ENCODE measurements at regions not wholly inside any gene's neighbourhood (a gene's known extent, or its start where the extent isn't known, plus 50 kb on each side); places are given as distances from the start of the nearest gene placed in this dataset.

DNA sequence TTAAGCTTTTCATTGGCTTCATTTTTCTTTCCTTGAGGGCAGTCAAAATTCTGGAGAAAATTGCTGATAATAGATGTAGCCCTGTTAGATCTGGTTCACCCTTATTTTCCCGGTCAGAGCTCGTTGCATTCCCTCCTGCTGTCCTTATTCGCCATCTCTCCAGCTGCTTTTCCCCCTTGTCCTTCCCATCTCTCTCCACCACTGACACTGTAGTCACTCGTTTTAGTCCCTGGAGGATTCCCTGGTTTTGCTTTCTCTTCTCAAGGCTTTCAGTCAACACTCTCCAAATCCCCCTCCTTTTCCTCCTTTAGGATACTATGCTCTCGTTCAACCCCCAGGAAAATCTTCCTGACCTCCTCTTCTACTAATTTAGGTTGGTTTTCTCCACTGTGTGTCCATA, 83.1 kb downstream of the C21orf91 start:
- H3K36me3 Mint-ChIP-seq (ENCODE audit: low read depth): no peaks in the 10 kb centered on the region; the same call in 1 of the 3 replicates
- DNase-seq (ENCODE audit: low spot score) (no peak), ATAC-seq (no peak)
- H3K9me3 Mint-ChIP-seq: no peaks in the 10 kb centered on the region
- no peak overlapping the region for H3K4me3 Mint-ChIP-seq
- Histone ChIP-seq H3K9me2 (ENCODE audit: insufficient read depth) (no peaks in the 10 kb centered on the region), H3K79me2 (replicated peaks; ENCODE audit: insufficient read depth) (no peaks in the 10 kb centered on the region), H3F3A (replicated peaks; ENCODE audit: low read depth) (no peaks in the 10 kb centered on the region), H2AFZ (no peak overlapping the region; the same call in 1 of the 2 replicates), H3K4me1 (ENCODE audit: insufficient read depth) (no peaks in the 10 kb centered on the region), H3K4me2 (no peak overlapping the region), H3K4me3 (no peak overlapping the region), H3K27me3 (ENCODE audit: insufficient read depth) (no peaks in the 10 kb centered on the region), H3K27ac (ENCODE audit: low read depth) (no peak overlapping the region), H3K36me3 (ENCODE audit: insufficient read depth) (no peaks in the 10 kb centered on the region), H4K20me1 (replicated peaks; ENCODE audit: insufficient read depth) (no peaks in the 10 kb centered on the region)
- no peak for TF ChIP-seq JUNB (IDR thresholded peaks at IDR 0.05; ENCODE audit: unreplicated experiment)
- TF ChIP-seq, protein P1, sequence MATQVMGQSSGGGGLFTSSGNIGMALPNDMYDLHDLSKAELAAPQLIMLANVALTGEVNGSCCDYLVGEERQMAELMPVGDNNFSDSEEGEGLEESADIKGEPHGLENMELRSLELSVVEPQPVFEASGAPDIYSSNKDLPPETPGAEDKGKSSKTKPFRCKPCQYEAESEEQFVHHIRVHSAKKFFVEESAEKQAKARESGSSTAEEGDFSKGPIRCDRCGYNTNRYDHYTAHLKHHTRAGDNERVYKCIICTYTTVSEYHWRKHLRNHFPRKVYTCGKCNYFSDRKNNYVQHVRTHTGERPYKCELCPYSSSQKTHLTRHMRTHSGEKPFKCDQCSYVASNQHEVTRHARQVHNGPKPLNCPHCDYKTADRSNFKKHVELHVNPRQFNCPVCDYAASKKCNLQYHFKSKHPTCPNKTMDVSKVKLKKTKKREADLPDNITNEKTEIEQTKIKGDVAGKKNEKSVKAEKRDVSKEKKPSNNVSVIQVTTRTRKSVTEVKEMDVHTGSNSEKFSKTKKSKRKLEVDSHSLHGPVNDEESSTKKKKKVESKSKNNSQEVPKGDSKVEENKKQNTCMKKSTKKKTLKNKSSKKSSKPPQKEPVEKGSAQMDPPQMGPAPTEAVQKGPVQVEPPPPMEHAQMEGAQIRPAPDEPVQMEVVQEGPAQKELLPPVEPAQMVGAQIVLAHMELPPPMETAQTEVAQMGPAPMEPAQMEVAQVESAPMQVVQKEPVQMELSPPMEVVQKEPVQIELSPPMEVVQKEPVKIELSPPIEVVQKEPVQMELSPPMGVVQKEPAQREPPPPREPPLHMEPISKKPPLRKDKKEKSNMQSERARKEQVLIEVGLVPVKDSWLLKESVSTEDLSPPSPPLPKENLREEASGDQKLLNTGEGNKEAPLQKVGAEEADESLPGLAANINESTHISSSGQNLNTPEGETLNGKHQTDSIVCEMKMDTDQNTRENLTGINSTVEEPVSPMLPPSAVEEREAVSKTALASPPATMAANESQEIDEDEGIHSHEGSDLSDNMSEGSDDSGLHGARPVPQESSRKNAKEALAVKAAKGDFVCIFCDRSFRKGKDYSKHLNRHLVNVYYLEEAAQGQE (IDR thresholded peaks at IDR 0.05; ENCODE audit: unreplicated experiment): no peak
- H3K27ac Mint-ChIP-seq: no peak overlapping the region
- no peaks in the 10 kb centered on the region for H3K27me3 Mint-ChIP-seq (ENCODE audit: insufficient read depth, low read depth, poor library complexity)
- no peaks in the 10 kb centered on the region for H3K4me1 Mint-ChIP-seq

DNA sequence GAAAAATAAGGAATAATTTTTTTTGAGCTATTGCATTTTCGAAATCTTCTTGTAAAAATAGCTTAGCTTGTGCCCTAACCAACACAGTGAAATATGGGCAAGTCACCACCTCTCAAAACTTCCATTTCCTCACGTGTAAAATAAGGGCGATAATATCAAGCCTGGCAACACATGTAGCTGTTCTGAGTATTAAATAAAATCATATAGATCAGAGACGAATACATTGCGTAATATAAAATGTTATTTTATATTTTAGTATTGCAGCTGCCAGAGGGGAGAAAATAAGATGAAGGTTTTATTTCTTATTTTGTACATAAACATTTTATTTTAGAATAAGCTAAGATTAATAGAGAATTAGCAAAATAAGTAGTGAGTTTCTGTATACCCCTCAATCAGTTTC, 85.9 kb downstream of the C21orf91 start:
- no peaks in the 10 kb centered on the region for H3K36me3 ChIP-seq (ENCODE audit: insufficient read depth)
- no peaks in the 10 kb centered on the region for H3F3A ChIP-seq (replicated peaks; ENCODE audit: low read depth)
- DNase-seq (ENCODE audit: low spot score) (no peak), ATAC-seq (no peak)
- H4K20me1 ChIP-seq (replicated peaks; ENCODE audit: insufficient read depth): no peaks in the 10 kb centered on the region
- no peaks in the 10 kb centered on the region for H3K9me2 ChIP-seq (ENCODE audit: insufficient read depth)
- no peaks in the 10 kb centered on the region; the same call in 1 of the 3 replicates for H3K36me3 Mint-ChIP-seq (ENCODE audit: low read depth)
- no peak overlapping the region for H3K4me3 Mint-ChIP-seq
- no peaks in the 10 kb centered on the region for H3K27me3 Mint-ChIP-seq (ENCODE audit: insufficient read depth, low read depth, poor library complexity)
- no peaks in the 10 kb centered on the region for H3K4me1 Mint-ChIP-seq
- H3K79me2 ChIP-seq (replicated peaks; ENCODE audit: insufficient read depth): no peaks in the 10 kb centered on the region
- no peak overlapping the region for H3K27ac Mint-ChIP-seq
- H3K4me1 ChIP-seq (ENCODE audit: insufficient read depth): no peaks in the 10 kb centered on the region
- H3K9me3 Mint-ChIP-seq: no peaks in the 10 kb centered on the region
- H3K27me3 ChIP-seq (ENCODE audit: insufficient read depth): no peaks in the 10 kb centered on the region
- no peak overlapping the region for H2AFZ ChIP-seq
- H3K27ac ChIP-seq (ENCODE audit: low read depth): no peak overlapping the region
- H3K4me3 ChIP-seq: no peak overlapping the region
- H3K4me2 ChIP-seq: no peak overlapping the region
- TF ChIP-seq EZH2phosphoT487 (IDR thresholded peaks at IDR 0.05; ENCODE audit: unreplicated experiment) (no peak), NANOG (IDR thresholded peaks at IDR 0.05; ENCODE audit: borderline replicate concordance) (no peak), STAT1 (IDR thresholded peaks at IDR 0.05; ENCODE audit: unreplicated experiment) (no peak), ZNF114 (CRISPR knock-in tag; IDR thresholded peaks at IDR 0.05) (no peak), POLR2AphosphoS5 (IDR thresholded peaks at IDR 0.05; ENCODE audit: low read depth) (no peak)
- TF ChIP-seq, protein P2, sequence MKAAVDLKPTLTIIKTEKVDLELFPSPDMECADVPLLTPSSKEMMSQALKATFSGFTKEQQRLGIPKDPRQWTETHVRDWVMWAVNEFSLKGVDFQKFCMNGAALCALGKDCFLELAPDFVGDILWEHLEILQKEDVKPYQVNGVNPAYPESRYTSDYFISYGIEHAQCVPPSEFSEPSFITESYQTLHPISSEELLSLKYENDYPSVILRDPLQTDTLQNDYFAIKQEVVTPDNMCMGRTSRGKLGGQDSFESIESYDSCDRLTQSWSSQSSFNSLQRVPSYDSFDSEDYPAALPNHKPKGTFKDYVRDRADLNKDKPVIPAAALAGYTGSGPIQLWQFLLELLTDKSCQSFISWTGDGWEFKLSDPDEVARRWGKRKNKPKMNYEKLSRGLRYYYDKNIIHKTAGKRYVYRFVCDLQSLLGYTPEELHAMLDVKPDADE (IDR thresholded peaks at IDR 0.05): no peak
- TF ChIP-seq, protein P3, sequence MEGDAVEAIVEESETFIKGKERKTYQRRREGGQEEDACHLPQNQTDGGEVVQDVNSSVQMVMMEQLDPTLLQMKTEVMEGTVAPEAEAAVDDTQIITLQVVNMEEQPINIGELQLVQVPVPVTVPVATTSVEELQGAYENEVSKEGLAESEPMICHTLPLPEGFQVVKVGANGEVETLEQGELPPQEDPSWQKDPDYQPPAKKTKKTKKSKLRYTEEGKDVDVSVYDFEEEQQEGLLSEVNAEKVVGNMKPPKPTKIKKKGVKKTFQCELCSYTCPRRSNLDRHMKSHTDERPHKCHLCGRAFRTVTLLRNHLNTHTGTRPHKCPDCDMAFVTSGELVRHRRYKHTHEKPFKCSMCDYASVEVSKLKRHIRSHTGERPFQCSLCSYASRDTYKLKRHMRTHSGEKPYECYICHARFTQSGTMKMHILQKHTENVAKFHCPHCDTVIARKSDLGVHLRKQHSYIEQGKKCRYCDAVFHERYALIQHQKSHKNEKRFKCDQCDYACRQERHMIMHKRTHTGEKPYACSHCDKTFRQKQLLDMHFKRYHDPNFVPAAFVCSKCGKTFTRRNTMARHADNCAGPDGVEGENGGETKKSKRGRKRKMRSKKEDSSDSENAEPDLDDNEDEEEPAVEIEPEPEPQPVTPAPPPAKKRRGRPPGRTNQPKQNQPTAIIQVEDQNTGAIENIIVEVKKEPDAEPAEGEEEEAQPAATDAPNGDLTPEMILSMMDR (conservative IDR thresholded peaks at IDR 0.05; ENCODE audit: low read depth in 2 of 2): no peak
- TF ChIP-seq, protein P1 (IDR thresholded peaks at IDR 0.05; ENCODE audit: unreplicated experiment): no peak
